Parathyroid adenoma (tissue), 2 donors: ENCODE measurements at regions not wholly inside any gene's neighbourhood (a gene's known extent, or its start where the extent isn't known, plus 50 kb on each side); places are given as distances from the start of the nearest gene placed in this dataset.
"Not testable (repeated sequence)": the region's sequence is repeated elsewhere in the genome, so short reads cannot be mapped to it uniquely, and the experiment has no call there.

Source experiments
- H2AFZ ChIP-seq: fragments of 300-600 bp; sonication (generic); one replicate; pipeline ENCODE4 v1.7.0; 2017; ENCODE audit warnings: antibody characterized with exemption, mild to moderate bottlenecking
- H3K27ac ChIP-seq: fragments of 300-600 bp; sonication (generic); one replicate; pipeline ENCODE4 v1.7.0; 2017
- H3K27me3 ChIP-seq: fragments of 300-600 bp; sonication (generic); one replicate; pipeline ENCODE4 v1.7.0; 2017; ENCODE audit warnings: low read length; ENCODE audit not compliant: control insufficient read depth, insufficient read depth
- H3K36me3 ChIP-seq: fragments of 300-600 bp; sonication (generic); one replicate; pipeline ENCODE4 v1.7.0; 2017; ENCODE audit warnings: low read length; ENCODE audit not compliant: control insufficient read depth, insufficient read depth
- H3K4me1 ChIP-seq: fragments of 300-600 bp; sonication (generic); one replicate; pipeline ENCODE4 v1.7.0; 2017; ENCODE audit warnings: control low read depth
- H3K4me2 ChIP-seq: fragments of 300-600 bp; sonication (generic); one replicate; pipeline ENCODE4 v1.7.0; 2017; ENCODE audit warnings: low read length
- H3K4me3 ChIP-seq: fragments of 300-600 bp; sonication (generic); one replicate; pipeline ENCODE4 v1.7.0; 2017; ENCODE audit warnings: low read depth, low read length
- H3K79me2 ChIP-seq: fragments of 300-600 bp; sonication (generic); one replicate; pipeline ENCODE4 v1.7.0; 2017; ENCODE audit warnings: control low read depth
- H3K9ac ChIP-seq: fragments of 300-600 bp; sonication (generic); one replicate; pipeline ENCODE4 v1.7.0; 2017; ENCODE audit warnings: mild to moderate bottlenecking
- H3K9me3 ChIP-seq: fragments of 300-600 bp; sonication (generic); one replicate; pipeline ENCODE4 v1.7.0; 2017; ENCODE audit warnings: low read length; ENCODE audit not compliant: control insufficient read depth
- CTCF ChIP-seq: fragments of 300-600 bp; sonication (generic); IDR thresholded peaks from one replicate; pipeline ENCODE4 v1.7.0; 2017; ENCODE audit warnings: antibody characterized with exemption, mild to moderate bottlenecking
- donor health status: primary hyperparathyroidism.

- Histone ChIP-seq H3K9me3 (no peaks in the 10 kb centered on the region), H2AFZ (peak overlapping the region; percentile 66), H3K36me3 (no peaks in the 10 kb centered on the region), H3K79me2 (no peaks in the 10 kb centered on the region), H3K4me2 (peak overlapping the region; percentile 18), H3K4me1 (peaks cover 2% of the 10 kb centered on the region), H3K27ac (no peak overlapping the region), H3K27me3 (no peaks in the 10 kb centered on the region), H3K9ac (no peak overlapping the region), H3K4me3 (no peak overlapping the region)
- TF ChIP-seq CTCF = no peak
Observed at GRCh38 chr1:45266151-45266801, 59.9 kb upstream of the ZSWIM5 start.

GRCh38 chr1:45268310-45268709 lies 58.4 kb upstream of the HPDL start:
- not testable (repeated sequence) for H3K79me2 ChIP-seq, H2AFZ ChIP-seq, H3K9me3 ChIP-seq, H3K4me1 ChIP-seq, H3K9ac ChIP-seq, H3K4me3 ChIP-seq, H3K27ac ChIP-seq, H3K27me3 ChIP-seq, H3K36me3 ChIP-seq, H3K4me2 ChIP-seq

- H3K4me2 ChIP-seq, H3K9me3 ChIP-seq, H3K79me2 ChIP-seq, H3K27me3 ChIP-seq, H3K4me1 ChIP-seq, H3K9ac ChIP-seq, H3K36me3 ChIP-seq, H2AFZ ChIP-seq, H3K27ac ChIP-seq, H3K4me3 ChIP-seq: not testable (repeated sequence)
Observed at GRCh38 chr1:45272267-45272666, 54.4 kb upstream of the HPDL start.

- TF ChIP-seq CTCF = no peak
- H3K27ac ChIP-seq = no peak overlapping the region
- H3K4me2 ChIP-seq = no peak overlapping the region
- no peaks in the 10 kb centered on the region for H3K4me1 ChIP-seq
- H3K79me2 ChIP-seq = no peaks in the 10 kb centered on the region
- no peaks in the 10 kb centered on the region for H3K9me3 ChIP-seq
- H3K9ac ChIP-seq = no peak overlapping the region
- H3K4me3 ChIP-seq = no peak overlapping the region
- H3K27me3 ChIP-seq = no peaks in the 10 kb centered on the region
- H2AFZ ChIP-seq = no peak overlapping the region
- H3K36me3 ChIP-seq = no peaks in the 10 kb centered on the region
Observed at GRCh38 chr1:45272913-45273371, 53.8 kb upstream of the HPDL start.

GRCh38 chr1:45275054-45275453 lies 51.6 kb upstream of the HPDL start:
- H3K36me3 ChIP-seq = no peaks in the 10 kb centered on the region
- no peaks in the 10 kb centered on the region for H3K27me3 ChIP-seq
- no peak overlapping the region for H3K9ac ChIP-seq
- no peak overlapping the region for H3K27ac ChIP-seq
- H2AFZ ChIP-seq = peak overlapping the region; percentile 64
- no peak overlapping the region for H3K4me3 ChIP-seq
- H3K4me2 ChIP-seq = no peak overlapping the region
- no peak for TF ChIP-seq CTCF
- H3K4me1 ChIP-seq = no peaks in the 10 kb centered on the region
- no peaks in the 10 kb centered on the region for H3K9me3 ChIP-seq
- H3K79me2 ChIP-seq = no peaks in the 10 kb centered on the region
